ENCODE measurements at regions not wholly inside any gene's neighbourhood (a gene's known extent, or its start where the extent isn't known, plus 50 kb on each side); places are given as distances from the start of the nearest gene placed in this dataset.

DNA sequence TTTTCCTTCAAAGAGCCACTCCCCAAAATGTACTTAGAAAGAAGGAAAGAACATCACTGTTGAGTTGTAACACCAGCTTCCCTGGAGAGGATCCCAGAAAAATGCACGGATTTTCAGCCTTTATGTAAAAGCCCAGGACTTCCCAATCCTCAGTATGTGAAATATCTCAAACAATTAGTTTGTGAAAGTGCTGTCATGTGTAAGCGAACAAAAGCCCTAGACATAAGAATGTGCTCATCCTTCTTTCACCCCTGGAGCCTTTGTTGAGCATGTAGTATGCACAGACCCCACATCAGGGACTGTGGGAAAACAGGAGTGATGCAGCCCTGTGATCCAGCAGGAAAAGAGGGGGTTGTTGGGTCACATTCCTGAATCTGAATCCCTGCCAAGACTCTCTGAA is 441.4 kb upstream of the ZNF507 start:
- TF ChIP-seq, protein P1, sequence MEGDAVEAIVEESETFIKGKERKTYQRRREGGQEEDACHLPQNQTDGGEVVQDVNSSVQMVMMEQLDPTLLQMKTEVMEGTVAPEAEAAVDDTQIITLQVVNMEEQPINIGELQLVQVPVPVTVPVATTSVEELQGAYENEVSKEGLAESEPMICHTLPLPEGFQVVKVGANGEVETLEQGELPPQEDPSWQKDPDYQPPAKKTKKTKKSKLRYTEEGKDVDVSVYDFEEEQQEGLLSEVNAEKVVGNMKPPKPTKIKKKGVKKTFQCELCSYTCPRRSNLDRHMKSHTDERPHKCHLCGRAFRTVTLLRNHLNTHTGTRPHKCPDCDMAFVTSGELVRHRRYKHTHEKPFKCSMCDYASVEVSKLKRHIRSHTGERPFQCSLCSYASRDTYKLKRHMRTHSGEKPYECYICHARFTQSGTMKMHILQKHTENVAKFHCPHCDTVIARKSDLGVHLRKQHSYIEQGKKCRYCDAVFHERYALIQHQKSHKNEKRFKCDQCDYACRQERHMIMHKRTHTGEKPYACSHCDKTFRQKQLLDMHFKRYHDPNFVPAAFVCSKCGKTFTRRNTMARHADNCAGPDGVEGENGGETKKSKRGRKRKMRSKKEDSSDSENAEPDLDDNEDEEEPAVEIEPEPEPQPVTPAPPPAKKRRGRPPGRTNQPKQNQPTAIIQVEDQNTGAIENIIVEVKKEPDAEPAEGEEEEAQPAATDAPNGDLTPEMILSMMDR (IDR thresholded peaks at IDR 0.05): no peak
- no peak for TF ChIP-seq POLR2AphosphoS5 (IDR thresholded peaks at IDR 0.05; ENCODE audit: insufficient read depth in 1 of 2, low read depth in 1 of 2)
